Ishikawa (cell line): ENCODE measurements at regions not wholly inside any gene's neighbourhood (a gene's known extent, or its start where the extent isn't known, plus 50 kb on each side); places are given as distances from the start of the nearest gene placed in this dataset.

Experiments used
- CEBPB ChIP-seq: IDR thresholded peaks from 2 replicates; pipeline ENCODE4 v1.6.1; 2012
- CREB1 ChIP-seq: IDR thresholded peaks from 2 replicates; pipeline ENCODE4 v1.6.1; 2012; ENCODE audit warnings: low read depth
- EP300 ChIP-seq: IDR thresholded peaks from 2 replicates; pipeline ENCODE4 v1.6.1; 2012; ENCODE audit warnings: borderline replicate concordance
- RAD21 ChIP-seq: IDR thresholded peaks from 2 replicates; pipeline ENCODE4 v1.6.1; 2012; ENCODE audit warnings: low read depth
- TAF1 ChIP-seq: IDR thresholded peaks from 2 replicates; pipeline ENCODE4 v1.6.1; 2012; ENCODE audit warnings: low read depth, mild to moderate bottlenecking
- TF ChIP-seq, protein P1 (sequence below): IDR thresholded peaks from 2 replicates; pipeline ENCODE4 v1.6.1; 2012; ENCODE audit warnings: low read depth, mild to moderate bottlenecking
- TF ChIP-seq, protein P2 (sequence below): IDR thresholded peaks from 2 replicates; pipeline ENCODE4 v1.6.1; 2012

DNA sequence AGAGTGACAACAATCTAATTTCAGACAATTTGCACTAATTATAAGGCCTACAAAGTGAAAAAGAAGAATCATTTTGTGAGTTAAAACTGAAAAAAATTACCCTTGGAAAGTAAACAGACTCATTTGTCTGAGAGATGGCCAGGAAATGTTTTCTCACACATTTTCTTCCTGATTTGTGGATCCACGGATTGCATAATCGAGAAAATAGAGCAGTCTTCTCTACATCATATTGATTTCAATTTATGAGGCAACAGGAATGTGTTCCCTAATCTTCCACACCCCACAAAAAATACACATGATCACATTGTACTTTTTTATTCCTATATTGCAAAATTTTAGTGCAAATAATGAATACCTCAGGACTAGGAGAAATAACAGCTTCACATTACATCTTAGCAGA, 160.8 kb downstream of the CCER1 start:
- TF ChIP-seq EP300 (no peak), RAD21 (no peak), TAF1 (no peak), CREB1 (no peak), CEBPB (no peak)
- TF ChIP-seq, protein P1, sequence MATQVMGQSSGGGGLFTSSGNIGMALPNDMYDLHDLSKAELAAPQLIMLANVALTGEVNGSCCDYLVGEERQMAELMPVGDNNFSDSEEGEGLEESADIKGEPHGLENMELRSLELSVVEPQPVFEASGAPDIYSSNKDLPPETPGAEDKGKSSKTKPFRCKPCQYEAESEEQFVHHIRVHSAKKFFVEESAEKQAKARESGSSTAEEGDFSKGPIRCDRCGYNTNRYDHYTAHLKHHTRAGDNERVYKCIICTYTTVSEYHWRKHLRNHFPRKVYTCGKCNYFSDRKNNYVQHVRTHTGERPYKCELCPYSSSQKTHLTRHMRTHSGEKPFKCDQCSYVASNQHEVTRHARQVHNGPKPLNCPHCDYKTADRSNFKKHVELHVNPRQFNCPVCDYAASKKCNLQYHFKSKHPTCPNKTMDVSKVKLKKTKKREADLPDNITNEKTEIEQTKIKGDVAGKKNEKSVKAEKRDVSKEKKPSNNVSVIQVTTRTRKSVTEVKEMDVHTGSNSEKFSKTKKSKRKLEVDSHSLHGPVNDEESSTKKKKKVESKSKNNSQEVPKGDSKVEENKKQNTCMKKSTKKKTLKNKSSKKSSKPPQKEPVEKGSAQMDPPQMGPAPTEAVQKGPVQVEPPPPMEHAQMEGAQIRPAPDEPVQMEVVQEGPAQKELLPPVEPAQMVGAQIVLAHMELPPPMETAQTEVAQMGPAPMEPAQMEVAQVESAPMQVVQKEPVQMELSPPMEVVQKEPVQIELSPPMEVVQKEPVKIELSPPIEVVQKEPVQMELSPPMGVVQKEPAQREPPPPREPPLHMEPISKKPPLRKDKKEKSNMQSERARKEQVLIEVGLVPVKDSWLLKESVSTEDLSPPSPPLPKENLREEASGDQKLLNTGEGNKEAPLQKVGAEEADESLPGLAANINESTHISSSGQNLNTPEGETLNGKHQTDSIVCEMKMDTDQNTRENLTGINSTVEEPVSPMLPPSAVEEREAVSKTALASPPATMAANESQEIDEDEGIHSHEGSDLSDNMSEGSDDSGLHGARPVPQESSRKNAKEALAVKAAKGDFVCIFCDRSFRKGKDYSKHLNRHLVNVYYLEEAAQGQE: no peak
- TF ChIP-seq, protein P2, sequence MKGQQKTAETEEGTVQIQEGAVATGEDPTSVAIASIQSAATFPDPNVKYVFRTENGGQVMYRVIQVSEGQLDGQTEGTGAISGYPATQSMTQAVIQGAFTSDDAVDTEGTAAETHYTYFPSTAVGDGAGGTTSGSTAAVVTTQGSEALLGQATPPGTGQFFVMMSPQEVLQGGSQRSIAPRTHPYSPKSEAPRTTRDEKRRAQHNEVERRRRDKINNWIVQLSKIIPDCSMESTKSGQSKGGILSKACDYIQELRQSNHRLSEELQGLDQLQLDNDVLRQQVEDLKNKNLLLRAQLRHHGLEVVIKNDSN: no peak
